Kidney (tissue), 13 donors: ENCODE measurements at regions not wholly inside any gene's neighbourhood (a gene's known extent, or its start where the extent isn't known, plus 50 kb on each side); places are given as distances from the start of the nearest gene placed in this dataset.

Source experiments
- DNase-seq, 5 donors: peaks; one replicate each; pipeline ENCODE4 v3.0.0-alpha.2; 2013 to 2020
- FAIRE-seq: peaks from 2 replicates; lab custom pipeline; 2012; peaks lifted over from hg19 to GRCh38; lab: Jason Lieb, UNC
- H3K27ac ChIP-seq, 2 donors: one replicate each; pipeline ENCODE4 v1.7.0; 2013; ENCODE audit warnings: low read depth in 2 of 2, low read length in 2 of 2, inconsistent platforms in 1 of 2
- H3K27me3 ChIP-seq: one replicate; pipeline ENCODE4 v1.7.1; 2013; ENCODE audit warnings: low read length, inconsistent platforms; ENCODE audit not compliant: control insufficient read depth, insufficient read depth
- H3K36me3 ChIP-seq, 3 donors: one replicate each; pipeline versions ENCODE4 v1.7.0 to v1.7.1; 2013; ENCODE audit warnings: low read length in 3 of 3, control low read depth in 1 of 3, inconsistent platforms in 1 of 3; ENCODE audit not compliant: insufficient read depth in 3 of 3, control insufficient read depth in 2 of 3
- H3K4me1 ChIP-seq, 3 donors: one replicate each; pipeline versions ENCODE4 v1.7.0 to v1.7.1; 2013; ENCODE audit warnings: low read length in 3 of 3, inconsistent platforms in 1 of 3, low read depth in 1 of 3; ENCODE audit not compliant: control insufficient read depth in 2 of 3, insufficient read depth in 2 of 3
- H3K4me3 ChIP-seq, 3 donors: one replicate each; pipeline versions ENCODE4 v1.7.0 to v1.8.1; 2013; ENCODE audit warnings: low read length in 3 of 3, control low read depth in 1 of 3, inconsistent platforms in 1 of 3
- H3K9ac ChIP-seq, 3 donors: one replicate each; pipeline versions ENCODE4 v1.7.0 to v1.7.1; 2013; ENCODE audit warnings: low read length in 3 of 3, control low read depth in 1 of 3, inconsistent platforms in 1 of 3
- H3K9me3 ChIP-seq, 3 donors: one replicate each; pipeline versions ENCODE4 v1.7.0 to v1.7.1; 2013; ENCODE audit warnings: low read length in 3 of 3, control low read depth in 1 of 3, inconsistent platforms in 1 of 3; ENCODE audit not compliant: control insufficient read depth in 2 of 3, insufficient read depth in 1 of 3
- intact Hi-C: fragments of 100-400 bp; cut with DNase I; formaldehyde crosslinking; loops from one replicate; pipeline ENCODE4 v1.11.1; 2022
- TF ChIP-seq, protein P1 (sequence below): IDR thresholded peaks from 3 replicates; pipeline ENCODE4 v1.5.1; 2012; ENCODE audit warnings: mild to moderate bottlenecking, moderate library complexity, borderline replicate concordance; ENCODE audit not compliant: insufficient read depth; ENCODE audit errors: extremely low read depth
- donor health status: control.
- donor health status: control.
- donor health status: control.
- donor health status: control.
- donor health status: control.
- donor health status: DM: yes; HTN: yes; CAD: no.
- donor health status: Normal renal cell carcinoma (clear cell type).

DNA sequence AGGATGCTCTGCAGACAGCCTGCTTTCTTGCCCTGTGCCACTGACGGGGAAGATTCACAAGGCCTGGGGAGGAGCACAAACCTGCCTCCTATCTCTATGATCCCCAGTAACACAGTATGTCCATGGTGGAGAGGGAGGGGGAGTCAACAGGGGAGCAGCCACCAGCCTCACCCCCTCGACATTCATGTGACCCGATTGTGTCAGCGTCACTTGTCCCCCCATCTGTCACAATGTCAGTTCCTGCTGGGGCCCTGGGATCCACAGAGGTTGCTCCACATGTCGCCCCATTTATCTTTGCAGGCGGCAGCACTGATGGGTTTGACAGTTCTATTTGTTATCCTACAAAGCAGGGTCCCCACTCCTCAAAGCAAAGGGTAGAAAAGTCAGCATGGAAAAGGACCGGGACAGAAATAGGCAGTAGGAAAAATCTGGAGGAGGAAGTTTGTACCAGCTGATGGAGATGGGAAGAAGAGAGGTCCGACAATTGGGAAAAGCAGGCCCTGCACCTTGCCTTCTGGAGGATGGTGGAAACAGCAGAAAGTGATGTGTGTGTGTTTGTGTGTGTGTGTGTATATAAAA, 130.9 kb downstream of the SEC16B start:
- no peaks in the 10 kb centered on the region for H3K36me3 ChIP-seq
- H3K27ac ChIP-seq, result no peak overlapping the region
- no peak for FAIRE-seq
- H3K9me3 ChIP-seq, result no peaks in the 10 kb centered on the region
- no peak for DNase-seq
- H3K4me3 ChIP-seq, result no peak overlapping the region
- intact Hi-C loops, result no loop called here
- no peak overlapping the region for H3K9ac ChIP-seq
- H3K4me1 ChIP-seq, result no peaks in the 10 kb centered on the region
- H3K27me3 ChIP-seq, result no peaks in the 10 kb centered on the region
- TF ChIP-seq, protein P1, sequence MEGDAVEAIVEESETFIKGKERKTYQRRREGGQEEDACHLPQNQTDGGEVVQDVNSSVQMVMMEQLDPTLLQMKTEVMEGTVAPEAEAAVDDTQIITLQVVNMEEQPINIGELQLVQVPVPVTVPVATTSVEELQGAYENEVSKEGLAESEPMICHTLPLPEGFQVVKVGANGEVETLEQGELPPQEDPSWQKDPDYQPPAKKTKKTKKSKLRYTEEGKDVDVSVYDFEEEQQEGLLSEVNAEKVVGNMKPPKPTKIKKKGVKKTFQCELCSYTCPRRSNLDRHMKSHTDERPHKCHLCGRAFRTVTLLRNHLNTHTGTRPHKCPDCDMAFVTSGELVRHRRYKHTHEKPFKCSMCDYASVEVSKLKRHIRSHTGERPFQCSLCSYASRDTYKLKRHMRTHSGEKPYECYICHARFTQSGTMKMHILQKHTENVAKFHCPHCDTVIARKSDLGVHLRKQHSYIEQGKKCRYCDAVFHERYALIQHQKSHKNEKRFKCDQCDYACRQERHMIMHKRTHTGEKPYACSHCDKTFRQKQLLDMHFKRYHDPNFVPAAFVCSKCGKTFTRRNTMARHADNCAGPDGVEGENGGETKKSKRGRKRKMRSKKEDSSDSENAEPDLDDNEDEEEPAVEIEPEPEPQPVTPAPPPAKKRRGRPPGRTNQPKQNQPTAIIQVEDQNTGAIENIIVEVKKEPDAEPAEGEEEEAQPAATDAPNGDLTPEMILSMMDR, result no peak

DNA sequence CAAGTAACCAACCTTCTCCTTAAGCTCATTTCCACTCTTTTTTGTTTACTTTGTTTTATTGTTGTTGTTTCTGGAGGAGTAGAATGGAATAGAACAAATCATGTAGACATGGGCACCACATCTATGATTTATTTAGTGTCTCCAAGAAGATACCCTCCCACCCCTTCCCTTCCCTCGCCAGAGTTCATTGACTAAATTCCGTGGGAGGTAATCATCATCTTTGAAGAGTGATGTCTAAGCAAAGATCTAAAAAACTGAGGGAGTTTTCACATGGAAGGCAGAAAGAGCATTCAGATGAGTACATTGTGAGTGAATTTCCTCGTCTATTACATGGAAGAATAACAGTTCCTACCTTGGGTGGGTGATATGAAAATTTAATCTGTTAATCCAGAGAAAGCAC, 136.2 kb downstream of the SEC16B start:
- H3K9ac ChIP-seq, result no peak overlapping the region
- no peaks in the 10 kb centered on the region for H3K4me1 ChIP-seq
- H3K27me3 ChIP-seq, result no peaks in the 10 kb centered on the region
- intact Hi-C loops, result no loop called here
- no peak overlapping the region for H3K4me3 ChIP-seq
- H3K27ac ChIP-seq, result no peak overlapping the region
- no peak for FAIRE-seq
- H3K36me3 ChIP-seq, result no peaks in the 10 kb centered on the region
- no peak for DNase-seq
- TF ChIP-seq, protein P1, result no peak
- no peaks in the 10 kb centered on the region for H3K9me3 ChIP-seq

DNA sequence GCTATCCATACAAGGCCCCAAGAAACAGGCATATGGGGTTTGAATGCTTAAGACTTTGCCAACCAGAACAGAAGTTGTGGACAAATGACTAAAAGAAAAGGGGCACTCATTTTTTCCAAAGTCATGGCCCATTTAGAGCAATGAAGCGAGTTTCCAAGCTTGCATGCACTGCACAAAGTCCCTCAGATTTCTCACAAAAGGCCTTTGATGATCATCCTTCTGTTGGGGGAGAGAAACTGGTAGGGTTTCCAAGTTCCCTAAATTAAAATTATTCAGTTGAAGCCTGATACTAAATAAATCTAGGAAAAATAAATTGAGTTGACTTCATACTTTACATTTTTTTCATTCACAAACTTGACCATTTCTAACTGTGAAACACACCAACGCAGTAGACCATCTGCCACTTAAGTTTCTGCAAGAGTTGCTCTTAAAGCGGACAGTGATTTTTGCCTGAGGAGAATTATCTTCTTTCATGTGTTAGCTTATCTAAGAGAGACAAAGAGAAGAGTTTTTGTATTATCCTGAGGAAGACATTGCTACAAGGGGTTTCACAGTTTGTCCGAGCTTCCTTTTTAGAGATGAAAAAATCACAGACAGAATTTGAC, 139.2 kb downstream of the SEC16B start:
- intact Hi-C loops, result no loop called here
- TF ChIP-seq, protein P1, result no peak
- no peaks in the 10 kb centered on the region for H3K4me1 ChIP-seq
- H3K27ac ChIP-seq, result no peak overlapping the region
- DNase-seq (no peak), FAIRE-seq (no peak)
- H3K9ac ChIP-seq, result no peak overlapping the region
- no peak overlapping the region for H3K4me3 ChIP-seq
- H3K27me3 ChIP-seq, result no peaks in the 10 kb centered on the region
- H3K36me3 ChIP-seq, result no peaks in the 10 kb centered on the region
- no peaks in the 10 kb centered on the region for H3K9me3 ChIP-seq
